ENCODE measurements at regions not wholly inside any gene's neighbourhood (a gene's known extent, or its start where the extent isn't known, plus 50 kb on each side); places are given as distances from the start of the nearest gene placed in this dataset.

- no peak for FAIRE-seq
- Histone ChIP-seq H3K36me3 (ENCODE audit: control insufficient read depth, insufficient read depth, low read length) (no peaks in the 10 kb centered on the region), H3K27me3 (ENCODE audit: control insufficient read depth, insufficient read depth, low read length) (no peaks in the 10 kb centered on the region), H3K4me3 (ENCODE audit: low read depth, low read length) (no peak overlapping the region)
- peak; percentile 36 for DNase-seq (ENCODE audit: low read depth)
- no peak for TF ChIP-seq CTCF (IDR thresholded peaks at IDR 0.05; ENCODE audit: insufficient read depth, low read length, severe bottlenecking)
These were observed 1414.8 kb upstream of the CELF4 start for GRCh38 chr18:38980420-38980819.

GRCh38 chr18:38972571-38972970, 1407.0 kb upstream of the CELF4 start:
- Histone ChIP-seq H3K36me3 (ENCODE audit: control insufficient read depth, insufficient read depth, low read length) (no peaks in the 10 kb centered on the region), H3K27me3 (ENCODE audit: control insufficient read depth, insufficient read depth, low read length) (no peaks in the 10 kb centered on the region), H3K4me3 (ENCODE audit: low read depth, low read length) (no peak overlapping the region)
- FAIRE-seq: no peak
- no peak for TF ChIP-seq CTCF (IDR thresholded peaks at IDR 0.05; ENCODE audit: insufficient read depth, low read length, severe bottlenecking)
- no peak for DNase-seq (ENCODE audit: low read depth)

GRCh38 chr18:38971881-38972280, 1406.3 kb upstream of the CELF4 start:
- no peaks in the 10 kb centered on the region for H3K27me3 ChIP-seq (ENCODE audit: control insufficient read depth, insufficient read depth, low read length)
- no peak overlapping the region for H3K4me3 ChIP-seq (ENCODE audit: low read depth, low read length)
- FAIRE-seq: no peak
- no peaks in the 10 kb centered on the region for H3K36me3 ChIP-seq (ENCODE audit: control insufficient read depth, insufficient read depth, low read length)
- DNase-seq (ENCODE audit: low read depth): no peak
- no peak for TF ChIP-seq CTCF (IDR thresholded peaks at IDR 0.05; ENCODE audit: insufficient read depth, low read length, severe bottlenecking)

- no peak for TF ChIP-seq CTCF (IDR thresholded peaks at IDR 0.05; ENCODE audit: insufficient read depth, low read length, severe bottlenecking)
- H3K36me3 ChIP-seq (ENCODE audit: control insufficient read depth, insufficient read depth, low read length): no peaks in the 10 kb centered on the region
- peak; percentile 55 for DNase-seq (ENCODE audit: low read depth)
- no peak overlapping the region for H3K4me3 ChIP-seq (ENCODE audit: low read depth, low read length)
- no peak for FAIRE-seq
- H3K27me3 ChIP-seq (ENCODE audit: control insufficient read depth, insufficient read depth, low read length): no peaks in the 10 kb centered on the region
These were observed 1401.2 kb upstream of the CELF4 start for GRCh38 chr18:38966841-38967240.

- H3K4me3 ChIP-seq (ENCODE audit: low read depth, low read length): no peak overlapping the region
- FAIRE-seq: no peak
- DNase-seq (ENCODE audit: low read depth): no peak
- H3K27me3 ChIP-seq (ENCODE audit: control insufficient read depth, insufficient read depth, low read length): no peaks in the 10 kb centered on the region
- no peak for TF ChIP-seq CTCF (IDR thresholded peaks at IDR 0.05; ENCODE audit: insufficient read depth, low read length, severe bottlenecking)
- H3K36me3 ChIP-seq (ENCODE audit: control insufficient read depth, insufficient read depth, low read length): no peaks in the 10 kb centered on the region
These were observed 1398.5 kb upstream of the CELF4 start for GRCh38 chr18:38963943-38964660.

GRCh38 chr18:38961880-38962279, 1396.3 kb upstream of the CELF4 start:
- no peak for FAIRE-seq
- no peak for TF ChIP-seq CTCF (IDR thresholded peaks at IDR 0.05; ENCODE audit: insufficient read depth, low read length, severe bottlenecking)
- no peaks in the 10 kb centered on the region for H3K27me3 ChIP-seq (ENCODE audit: control insufficient read depth, insufficient read depth, low read length)

More at GRCh38 chr18:38961880-38962279, 1396.3 kb upstream of the CELF4 start:
- H3K36me3 ChIP-seq (ENCODE audit: control insufficient read depth, insufficient read depth, low read length): no peaks in the 10 kb centered on the region
- H3K4me3 ChIP-seq (ENCODE audit: low read depth, low read length): no peak overlapping the region
- DNase-seq (ENCODE audit: low read depth): no peak

Data from bronchial epithelial cell (primary cell).